ENCODE measurements at regions not wholly inside any gene's neighbourhood (a gene's known extent, or its start where the extent isn't known, plus 50 kb on each side); places are given as distances from the start of the nearest gene placed in this dataset.
A peak's percentile ranks its signal among the peaks of the same experiment; 100 is the strongest.

DNA sequence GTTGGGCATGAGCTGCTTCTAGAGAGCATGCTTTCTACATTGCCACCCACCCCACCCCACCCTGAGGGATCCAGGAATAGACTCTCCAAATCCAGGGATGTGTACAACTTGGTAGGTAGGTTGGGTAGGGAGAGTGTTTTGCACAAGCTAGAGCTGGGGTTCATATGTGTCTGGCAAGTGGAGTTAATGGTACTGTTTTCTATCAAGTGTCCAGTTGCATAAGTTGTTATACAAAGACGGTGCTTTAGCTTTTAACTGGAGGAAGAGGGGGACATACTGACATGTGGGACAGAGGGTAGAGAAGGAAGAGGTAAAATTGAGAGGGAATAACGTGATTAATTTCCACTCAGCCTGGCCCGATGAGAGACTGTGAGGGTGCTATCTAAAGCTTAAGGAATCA lies 51.0 kb upstream of the TNC start:
- no peak for FAIRE-seq

DNA sequence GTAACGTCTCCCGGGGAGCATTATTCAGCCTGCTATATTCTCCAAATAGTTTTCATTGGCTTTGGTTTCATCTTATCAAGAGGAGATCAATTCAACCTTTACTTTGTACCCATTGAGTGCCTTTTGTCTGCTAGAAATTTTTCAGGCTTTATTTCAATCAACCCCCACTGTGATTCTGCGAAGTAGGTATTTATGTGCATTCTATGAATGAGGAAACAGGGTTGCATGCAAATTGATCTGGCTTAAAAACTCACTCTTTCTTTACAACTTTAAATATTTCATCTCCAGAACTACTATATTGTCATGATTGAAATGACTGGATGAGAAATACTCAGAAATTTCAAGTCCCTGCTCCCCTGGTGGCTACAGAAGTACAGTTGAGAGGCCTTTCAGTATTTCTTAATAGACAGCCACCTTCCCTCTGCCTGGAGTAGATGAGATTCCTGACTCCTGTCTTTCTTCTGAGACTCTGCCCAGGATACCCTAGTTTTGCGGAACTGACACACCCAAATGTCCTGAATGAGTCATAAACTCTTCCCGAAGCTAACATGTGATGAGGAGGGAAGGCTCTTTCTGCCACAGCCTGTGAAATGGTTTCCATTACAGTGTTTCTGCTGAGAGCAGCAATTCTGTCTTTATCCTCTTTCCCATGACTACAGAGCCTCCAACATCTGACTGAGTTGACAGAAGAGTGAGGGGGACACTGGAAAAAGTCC lies 52.6 kb upstream of the TNC start:
- FAIRE-seq: no peak

DNA sequence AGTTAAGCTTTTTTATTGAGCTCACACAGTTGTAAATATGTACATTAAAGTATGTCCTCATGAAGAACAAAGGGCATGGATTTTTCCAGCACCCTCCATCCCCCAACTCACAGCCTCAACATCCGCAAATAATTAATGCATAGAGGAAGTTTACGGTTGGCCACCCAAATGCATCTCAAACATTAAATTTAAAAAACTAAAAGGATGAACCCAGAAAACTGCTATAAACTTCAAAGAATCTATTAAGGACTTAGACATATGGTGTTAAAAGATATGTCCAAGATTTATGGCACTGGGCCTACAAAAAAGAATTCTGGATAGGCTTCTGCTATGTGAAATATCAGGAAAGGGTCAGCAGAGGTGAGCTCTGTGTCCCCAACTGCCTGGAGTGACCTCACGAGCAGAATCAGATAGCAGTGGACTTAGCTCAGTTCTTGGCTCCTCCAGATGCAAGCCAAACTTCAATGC lies 54.0 kb upstream of the TNC start:
- FAIRE-seq: peak; percentile 37

DNA sequence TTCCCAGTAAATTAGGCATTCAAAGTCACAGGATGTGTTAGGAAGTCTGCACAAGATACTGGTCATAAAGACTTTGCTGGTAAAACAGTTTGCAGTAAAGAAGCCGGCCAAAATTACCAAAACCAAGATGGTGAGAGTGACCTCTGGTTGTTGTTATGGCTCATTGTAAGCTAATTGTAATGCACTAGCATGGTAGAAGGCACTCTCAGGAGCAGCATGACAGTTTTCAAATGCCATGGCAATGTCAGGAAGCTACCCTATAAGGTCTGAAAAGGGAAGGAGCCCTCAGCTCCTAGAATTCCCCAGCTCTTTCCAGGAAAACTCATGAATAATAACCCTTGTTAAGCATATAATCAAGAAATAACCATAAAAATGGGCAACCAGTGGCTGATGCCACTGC lies 64.3 kb upstream of the TNC start:
- FAIRE-seq: no peak

DNA sequence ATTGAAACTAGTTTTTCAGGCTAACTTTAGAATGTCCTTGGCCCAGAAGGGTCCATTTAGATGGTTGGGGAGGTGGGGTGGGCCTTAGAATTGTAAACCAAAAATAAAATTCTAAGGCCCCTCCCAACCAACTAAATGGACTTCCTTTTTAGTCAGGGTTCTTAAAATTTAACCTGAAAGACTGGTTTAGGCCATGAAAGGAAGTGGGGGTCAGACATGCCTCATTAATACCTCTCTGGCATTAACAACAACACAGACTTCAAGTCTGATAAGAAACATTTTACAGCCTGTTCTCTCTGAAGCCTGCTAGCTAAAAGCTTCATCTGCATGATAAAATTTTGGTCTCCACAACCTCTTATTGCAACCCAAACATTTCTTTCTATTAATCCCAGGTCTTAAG lies 65.5 kb upstream of the TNC start:
- no peak for FAIRE-seq

DNA sequence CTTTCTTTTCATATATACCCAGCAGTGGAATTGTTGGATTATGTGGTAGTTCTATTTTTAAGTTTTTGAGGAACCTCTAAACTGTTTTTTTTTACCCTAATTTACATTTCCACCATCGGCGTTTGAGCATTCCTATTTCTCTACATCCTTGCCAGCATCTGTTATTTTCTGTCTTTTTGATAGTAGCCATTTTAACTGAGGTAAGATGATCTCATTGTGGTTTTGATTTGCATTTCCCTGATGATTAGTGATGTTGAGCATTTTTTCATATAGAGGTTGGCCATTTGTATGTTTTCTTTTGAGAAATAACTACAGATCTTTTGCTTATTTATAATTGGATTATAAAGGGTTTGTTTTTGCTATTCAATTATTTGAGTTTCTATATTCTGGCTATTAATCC lies 71.7 kb upstream of the TNC start:
- no peak for FAIRE-seq

DNA sequence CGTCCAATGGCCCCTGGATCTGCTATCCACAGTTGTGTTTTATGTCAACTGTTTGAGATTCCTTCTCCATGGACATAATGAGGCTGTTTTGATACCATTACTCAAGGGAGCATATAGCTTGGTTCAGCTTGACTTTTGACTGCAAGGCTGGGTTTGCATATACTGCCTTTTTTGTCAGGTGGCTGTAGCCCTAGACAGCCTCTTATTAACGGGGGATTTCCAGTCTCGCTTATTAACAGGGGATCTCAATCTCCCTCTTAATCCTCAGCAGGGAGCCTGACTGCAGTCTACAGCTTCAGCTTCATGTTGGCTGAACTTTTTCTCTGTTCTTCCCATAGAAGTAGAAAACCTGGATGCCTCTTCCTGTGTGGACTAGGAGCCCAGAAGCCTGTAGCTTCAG lies 73.7 kb upstream of the TNC start:
- no peak for FAIRE-seq

DNA sequence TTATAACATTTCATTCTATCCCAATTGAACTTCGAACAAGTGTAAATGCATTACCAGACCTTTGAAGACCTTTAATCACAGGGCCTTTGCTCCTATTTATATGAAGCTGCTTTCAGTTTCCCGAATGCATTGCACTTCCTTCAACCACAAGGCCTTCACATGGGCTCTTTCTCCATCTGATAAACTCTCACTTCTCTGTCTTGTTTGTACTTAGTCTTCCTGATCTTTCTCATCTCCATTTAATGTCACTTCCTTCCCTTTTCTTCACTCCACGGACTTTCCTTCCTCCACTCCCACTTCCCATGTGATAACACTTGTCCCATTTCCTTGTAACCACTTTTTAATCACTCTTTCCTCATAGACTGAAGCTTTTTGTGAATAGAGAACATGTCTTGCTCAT lies 74.3 kb upstream of the TNC start:
- no peak for FAIRE-seq

DNA sequence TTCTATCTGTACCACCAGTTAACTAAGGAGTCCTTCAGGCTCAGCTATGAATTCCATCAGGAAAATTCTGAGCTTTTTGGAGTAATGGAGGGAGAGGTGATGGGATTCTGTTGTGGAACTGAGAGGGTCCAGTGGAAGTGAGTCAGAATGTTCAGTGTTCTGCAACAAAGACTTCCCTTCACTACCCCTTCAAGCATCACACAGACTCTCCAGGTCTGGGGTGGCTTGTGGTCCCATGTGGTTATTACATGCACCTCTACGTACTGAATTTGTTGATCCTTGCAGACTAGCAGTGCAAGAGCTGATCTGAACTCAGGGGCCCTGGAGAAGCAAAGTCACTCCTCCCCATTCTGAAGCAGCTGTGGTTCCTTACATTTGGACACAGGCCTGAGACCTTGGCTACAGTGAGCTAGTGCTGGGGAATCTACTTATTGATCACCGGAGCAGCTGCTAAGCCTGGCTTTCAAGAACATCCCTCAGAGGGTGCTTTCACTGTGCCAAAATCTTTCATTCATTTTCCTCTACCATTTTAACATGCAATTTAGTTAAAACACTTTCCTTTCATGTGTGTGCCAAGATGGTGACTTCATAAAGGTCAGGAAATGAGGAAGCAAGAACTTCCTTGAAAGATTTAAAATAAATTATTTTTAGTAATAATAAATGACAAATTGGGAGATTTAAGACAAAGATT lies 75.0 kb upstream of the TNC start:
- no peak for FAIRE-seq

DNA sequence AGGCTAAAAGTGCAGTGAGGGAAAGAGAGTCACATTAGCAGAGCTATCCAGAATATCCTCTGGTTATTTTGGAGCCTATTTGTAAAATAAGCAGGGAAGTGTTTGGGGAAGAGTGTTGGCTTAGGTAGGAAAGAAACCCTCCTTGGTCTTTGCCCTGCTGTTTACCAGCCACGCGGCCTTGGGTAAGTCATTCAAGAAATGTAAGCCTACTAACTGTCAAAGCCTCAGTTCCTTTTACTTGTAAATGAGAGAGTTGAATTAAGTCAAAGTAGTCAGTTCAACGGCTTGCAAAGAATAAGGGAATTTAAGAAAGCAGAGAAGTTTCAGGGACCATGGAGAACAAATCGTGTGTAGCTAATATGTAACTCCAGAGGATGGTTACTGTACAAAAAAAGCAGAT lies 75.8 kb upstream of the TNC start:
- no peak for FAIRE-seq

DNA sequence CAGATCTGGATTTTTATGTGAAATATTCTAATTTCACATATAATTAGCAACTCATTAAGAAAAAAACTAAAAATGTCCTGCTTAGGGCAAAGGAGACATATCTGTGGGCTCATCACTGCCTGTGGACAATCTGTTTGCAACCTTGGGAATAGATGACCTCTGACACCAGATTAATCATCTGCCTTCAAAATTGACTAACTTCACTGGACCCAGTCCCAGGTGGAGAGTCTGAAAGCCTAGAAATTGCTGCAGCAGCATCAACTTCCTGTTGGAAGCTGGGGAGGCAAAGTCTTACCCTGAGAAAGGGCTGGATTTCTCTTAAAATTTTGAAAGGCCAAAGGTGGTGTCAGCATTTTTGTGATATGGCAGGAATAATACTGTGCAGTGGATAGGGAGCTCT lies 76.3 kb upstream of the TNC start:
- no peak for FAIRE-seq

DNA sequence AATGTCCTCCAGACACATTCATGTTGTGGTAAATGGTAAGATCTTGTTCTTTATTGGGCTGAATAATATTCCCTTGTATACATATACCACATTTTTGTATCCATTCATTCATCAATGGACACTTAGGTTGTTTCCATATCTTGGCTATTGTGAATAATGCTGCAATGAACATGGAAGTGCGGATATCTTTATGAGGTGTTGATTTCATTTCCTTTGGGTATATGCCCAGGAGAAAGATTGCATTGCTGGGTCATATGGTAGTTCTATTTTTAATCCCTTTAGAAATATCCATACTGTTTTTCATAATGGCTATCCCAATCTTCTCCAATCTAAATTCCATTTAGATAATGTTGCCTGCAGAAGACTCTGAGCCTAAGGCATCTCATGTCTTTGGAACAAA lies 78.0 kb upstream of the TNC start:
- no peak for FAIRE-seq

DNA sequence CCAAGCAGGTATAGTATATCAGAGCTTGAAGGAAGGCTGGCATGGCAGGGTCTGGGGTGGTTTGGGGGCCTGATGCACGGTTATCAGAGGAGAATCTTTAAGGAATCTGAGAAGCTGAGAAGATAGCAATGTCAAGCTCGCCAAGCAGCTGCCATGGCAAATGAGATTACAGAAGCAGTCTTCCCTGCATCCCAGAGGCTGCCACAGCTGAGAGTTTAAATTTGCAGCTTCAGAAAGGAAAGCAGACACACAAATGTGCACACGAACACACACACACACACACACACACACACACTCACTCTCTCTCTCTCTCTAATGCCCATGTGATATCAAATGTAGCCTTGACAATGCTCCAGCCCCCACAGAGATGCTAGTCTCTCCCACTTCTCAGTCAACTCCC lies 79.0 kb upstream of the TNC start:
- FAIRE-seq: no peak

DNA sequence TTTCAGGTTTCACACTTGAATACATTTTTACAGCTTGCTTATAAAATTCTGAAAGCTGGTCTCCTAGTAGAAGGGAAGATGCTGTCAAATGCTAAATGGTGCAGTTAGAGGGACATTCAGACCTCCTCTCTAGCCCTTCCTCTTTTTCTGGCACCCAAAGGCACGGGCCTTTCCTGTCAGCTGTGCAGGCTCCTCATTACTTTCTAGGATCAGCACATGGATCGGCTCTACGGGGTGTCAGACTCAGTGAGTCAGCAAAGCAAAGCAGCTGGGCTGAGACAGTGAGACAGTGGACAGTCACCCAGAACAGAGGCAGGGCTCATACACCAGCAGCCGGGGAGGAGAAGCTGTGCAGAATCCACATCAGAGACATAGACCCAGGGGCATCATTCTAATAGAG lies 80.0 kb upstream of the TNC start:
- FAIRE-seq: no peak

DNA sequence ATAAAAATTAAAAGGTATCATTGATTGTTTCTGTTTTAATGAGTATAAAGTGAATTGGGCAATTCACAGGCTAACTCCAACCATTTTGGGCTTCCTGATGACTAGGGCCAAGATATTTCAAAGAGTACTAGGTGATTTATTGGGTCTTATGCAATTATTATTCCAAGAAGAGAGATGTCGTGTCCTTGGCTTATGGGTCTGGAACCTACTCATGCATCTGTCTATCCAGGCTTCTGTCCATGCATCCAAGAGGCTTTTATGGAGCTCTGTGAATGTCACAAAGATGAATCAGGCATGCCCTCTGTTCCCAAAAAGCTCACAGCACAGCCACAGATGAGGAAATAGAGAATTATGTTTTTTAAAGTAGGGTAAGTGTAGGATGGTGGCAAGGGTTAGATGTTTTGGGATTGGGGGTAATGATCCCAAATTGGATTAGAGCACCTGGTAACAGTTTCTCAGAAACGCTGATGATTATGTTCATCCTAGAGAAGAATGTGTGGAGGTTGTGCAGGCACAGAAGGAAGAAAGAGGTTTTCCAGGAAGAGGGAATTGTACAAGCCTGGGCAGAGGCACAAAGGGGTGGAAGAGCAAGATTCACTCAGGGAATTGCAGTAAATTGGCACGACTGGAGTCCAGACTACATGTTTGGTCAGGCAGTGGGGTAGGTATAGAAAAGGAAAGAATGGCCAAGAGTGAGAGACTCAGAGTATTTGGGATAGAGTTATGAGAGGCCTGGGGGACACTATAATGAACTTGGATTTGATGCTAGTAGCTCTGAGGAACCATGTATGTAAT lies 83.0 kb upstream of the TNC start:
- no peak for FAIRE-seq

DNA sequence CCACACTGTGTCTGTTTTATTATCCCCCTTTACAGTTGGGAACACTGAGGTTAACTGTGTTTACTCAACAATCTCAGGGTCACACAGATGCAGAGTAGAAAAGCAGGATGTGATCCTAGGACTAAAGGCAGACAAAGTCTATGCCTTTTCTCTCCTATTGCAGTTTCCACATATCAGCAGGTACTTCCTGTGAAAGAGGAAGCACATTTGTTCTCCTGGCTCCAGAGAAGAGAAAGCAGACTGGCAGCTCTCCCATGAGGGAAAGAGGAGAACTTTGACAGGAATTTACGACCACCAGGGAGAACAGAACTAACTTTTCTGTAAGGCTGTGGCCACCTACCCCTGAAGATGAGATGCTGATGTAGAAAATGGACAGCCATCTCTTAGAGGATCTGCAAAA lies 84.2 kb upstream of the TNC start:
- FAIRE-seq: no peak

DNA sequence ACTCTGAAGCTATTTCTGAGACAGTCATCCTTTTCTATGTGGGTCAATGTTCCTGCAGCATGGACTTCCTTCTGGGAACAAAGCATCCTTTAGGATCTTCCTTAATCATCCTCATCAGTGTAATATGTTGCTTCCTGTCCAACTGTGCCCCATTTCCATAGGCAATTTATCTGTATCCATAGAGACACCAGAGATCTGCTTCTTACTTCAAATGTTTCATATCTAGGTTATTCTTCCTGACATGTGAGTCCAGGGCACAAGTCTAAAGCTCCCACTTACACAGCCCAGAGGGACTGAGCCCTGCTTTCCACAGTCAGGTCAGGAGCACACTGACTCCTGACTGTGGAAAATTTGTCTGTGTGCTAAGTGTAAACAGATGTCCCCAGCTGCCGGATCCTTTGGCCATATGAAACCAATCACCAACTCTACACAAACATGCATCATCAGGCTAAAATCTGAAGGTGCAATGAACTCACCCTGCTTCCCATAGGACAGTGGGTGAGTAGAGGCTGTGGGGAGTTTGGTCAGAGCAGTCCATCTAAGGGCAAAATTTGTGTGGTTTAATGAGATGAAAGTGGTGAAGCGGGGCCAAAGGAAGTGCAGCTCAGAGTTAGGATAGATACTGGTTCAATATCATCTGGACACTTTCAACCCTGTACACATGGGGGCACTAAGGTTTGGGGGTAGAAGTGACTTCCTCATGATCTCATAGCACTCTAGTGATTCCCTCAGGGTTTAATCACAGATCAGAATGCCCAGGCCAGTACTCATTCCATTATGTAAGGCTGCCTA lies 85.2 kb upstream of the TNC start:
- FAIRE-seq: peak; percentile 91

DNA sequence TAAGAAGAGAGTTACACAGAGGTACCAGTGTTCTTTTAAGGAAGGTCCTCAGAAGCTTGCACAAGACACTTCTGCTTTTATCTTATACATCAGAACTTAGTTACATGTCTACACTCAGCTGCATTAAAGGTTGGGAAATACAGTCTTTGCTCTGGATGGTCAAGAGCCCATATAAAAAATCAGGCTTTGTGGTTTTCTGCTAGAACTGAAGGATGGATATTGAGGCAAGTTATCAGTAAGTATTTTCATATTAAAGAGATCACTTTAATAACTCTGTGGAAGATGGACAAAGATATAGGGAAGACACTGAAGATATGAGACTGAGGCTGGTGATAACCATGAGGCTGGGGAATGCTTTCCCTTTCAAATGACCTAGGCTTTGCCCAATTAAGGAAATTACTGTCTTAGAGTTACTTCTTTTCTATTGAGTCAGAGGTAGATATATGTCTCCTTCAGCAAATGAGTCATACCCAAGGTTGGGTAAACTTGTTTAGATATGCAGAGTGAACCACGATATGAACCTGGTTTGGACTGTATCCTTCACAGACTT lies 87.0 kb upstream of the TNC start:
- no peak for FAIRE-seq

DNA sequence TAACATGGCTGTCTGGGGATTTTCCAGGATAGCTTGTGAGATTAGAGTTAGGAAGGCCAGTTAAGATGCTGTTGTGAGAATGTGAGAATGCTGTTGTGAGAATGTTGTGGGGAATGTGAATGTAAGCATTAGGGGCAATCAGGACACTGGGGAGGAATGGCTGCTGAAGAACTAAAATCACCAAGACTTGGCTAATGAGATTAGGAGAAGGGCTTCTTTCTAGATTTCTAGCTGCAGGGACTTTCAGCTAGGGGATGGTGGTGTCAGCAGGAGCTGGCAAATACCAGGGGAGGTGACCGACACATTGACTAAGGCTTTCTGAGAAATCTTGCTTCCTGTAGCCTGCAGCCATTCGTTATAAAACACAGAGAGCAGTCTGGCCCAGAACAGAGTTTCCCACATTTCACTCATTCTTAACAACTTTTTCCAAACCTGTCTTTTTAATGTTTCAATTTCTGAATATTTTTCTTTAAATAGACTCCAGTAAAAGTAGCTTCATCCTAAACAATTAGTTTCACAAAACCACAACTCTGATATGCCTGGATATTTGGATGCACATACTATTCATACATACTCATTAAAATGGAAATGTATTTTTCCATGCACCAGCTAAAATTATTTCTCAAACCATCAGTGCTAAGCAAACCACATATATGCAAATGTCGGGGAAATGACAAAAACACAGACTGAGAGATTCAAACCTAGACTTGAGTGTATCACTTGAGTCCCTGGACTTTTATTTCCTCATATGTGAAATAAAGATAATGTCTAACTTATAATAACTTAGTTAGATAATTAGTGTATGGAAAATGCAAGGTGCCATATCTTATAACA lies 89.3 kb upstream of the TNC start:
- peak; percentile 8 for FAIRE-seq

DNA sequence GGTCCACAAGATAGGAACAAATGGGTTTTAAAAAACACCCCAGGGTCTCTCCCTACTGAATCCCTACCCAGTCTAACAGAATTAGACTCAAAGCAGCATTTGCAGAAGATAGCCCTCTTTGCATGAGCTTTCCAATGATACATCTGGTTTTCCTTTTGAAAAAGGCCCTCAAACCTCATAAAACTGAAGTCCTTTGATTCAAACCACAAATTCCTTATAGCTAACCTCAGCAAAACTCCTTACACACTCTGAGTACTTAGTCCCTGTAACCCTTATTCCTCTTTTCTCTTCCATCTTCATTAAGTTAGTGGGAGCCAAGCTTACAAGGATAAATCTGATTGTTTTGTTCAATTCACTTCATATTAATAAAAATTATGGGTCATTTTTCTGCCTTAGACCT lies 90.5 kb upstream of the TNC start:
- FAIRE-seq: peak; percentile 79

DNA sequence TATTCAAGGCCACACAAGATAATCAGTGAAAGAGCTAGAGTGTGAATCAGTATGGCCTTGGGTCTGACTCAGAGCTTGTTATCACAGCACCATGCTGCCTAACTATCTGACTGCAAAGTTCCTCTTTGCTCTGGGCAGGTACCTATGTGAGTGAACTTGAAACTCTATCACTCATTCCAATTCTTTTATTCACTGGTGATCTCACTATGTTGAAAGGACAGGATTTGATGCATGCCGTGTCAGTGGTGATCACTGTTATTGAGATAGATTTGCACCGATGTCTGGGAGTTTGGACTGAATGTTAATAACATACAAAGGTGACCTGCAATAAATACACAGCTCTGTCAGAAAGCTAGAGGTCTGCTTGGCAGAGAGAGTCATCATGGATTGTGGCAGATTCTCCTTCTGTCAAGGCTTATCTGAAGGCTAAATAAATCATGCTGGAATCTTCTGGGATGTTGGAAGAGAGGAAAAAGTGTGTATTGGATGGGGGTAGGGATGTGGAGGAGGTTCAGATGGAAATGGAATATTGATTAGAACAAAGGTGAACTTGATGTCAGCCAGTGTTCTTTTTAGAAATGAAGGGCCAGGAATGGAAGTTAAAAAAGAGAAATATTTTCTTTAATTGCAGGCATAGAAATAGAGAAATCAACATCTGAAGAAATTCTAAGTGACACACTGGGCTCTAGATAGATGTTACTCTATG lies 91.8 kb upstream of the TNC start:
- FAIRE-seq: no peak

Data from endometrium (tissue), 2 donors.